Psoas muscle (tissue), 7 donors: ENCODE measurements at regions not wholly inside any gene's neighbourhood (a gene's known extent, or its start where the extent isn't known, plus 50 kb on each side); places are given as distances from the start of the nearest gene placed in this dataset.
"Not testable (repeated sequence)": the region's sequence is repeated elsewhere in the genome, so short reads cannot be mapped to it uniquely, and the experiment has no call there.

Experiments used
- ATAC-seq, 4 donors: fragments of 200-7000 bp; cut with Tn5 transposase; one replicate each; pipeline ENCODE4 v1.9.1; 2020; ENCODE audit warnings: moderate library complexity in 3 of 4, mild to moderate bottlenecking in 2 of 4
- DNase-seq, 2 donors: peaks; one replicate each; pipeline ENCODE4 v3.0.0-alpha.2; 2020
- H3K27ac ChIP-seq: fragments of 200-600 bp; one replicate; pipeline ENCODE4 v1.8.0; 2022
- H3K27me3 ChIP-seq, 3 donors: fragments of 200-600 bp in 1 of 3; one replicate each; pipeline versions ENCODE4 v1.6.1 to v1.8.0; 2013 to 2022; ENCODE audit warnings: low read length in 2 of 3, mild to moderate bottlenecking in 2 of 3, moderate library complexity in 1 of 3; ENCODE audit not compliant: insufficient read depth in 3 of 3
- H3K36me3 ChIP-seq, 2 donors: fragments of 200-600 bp in 1 of 2; one replicate each; pipeline versions ENCODE4 v1.6.1 to v1.8.0; 2013 to 2022; ENCODE audit warnings: low read depth in 1 of 2, mild to moderate bottlenecking in 1 of 2, moderate library complexity in 1 of 2; ENCODE audit not compliant: insufficient read depth in 1 of 2
- H3K4me1 ChIP-seq: fragments of 200-600 bp; one replicate; pipeline ENCODE4 v1.8.0; 2022
- H3K4me3 ChIP-seq: fragments of 200-600 bp; one replicate; pipeline ENCODE4 v1.8.0; 2022; ENCODE audit warnings: mild to moderate bottlenecking
- H3K9me3 ChIP-seq: fragments of 200-600 bp; one replicate; pipeline ENCODE4 v1.8.0; 2022
- WGBS, 3 donors: extraction: QIAGEN DNeasy Blood & Tissue Kit; methylation state at CpG; one replicate each; pipeline versions ENCODE4 v1.1.6 to v1.1.7; 2013; 5-methylcytosine and 5-hydroxymethylcytosine counted together
- intact Hi-C, 2 donors: fragments of 100-400 bp; cut with DNase I; formaldehyde crosslinking; loops; one replicate each; pipeline versions ENCODE4 v1.11.0 to v1.14.2; 2022
- TF ChIP-seq, protein P1 (sequence below): fragments of 200-600 bp; IDR thresholded peaks from one replicate; pipeline ENCODE4 v1.8.0; 2022; ENCODE audit warnings: antibody characterized with exemption
- donor health status: healthy with polysubstance abuse.
- donor health status: DM: no; HTN: no; CAD: no; lungs with moderate emphysema.
- donor health status: Bipolar disorder and iron deficiency.
- donor health status: healthy.
- donor health status: DM: yes; HTN: yes; CAD: no.
- donor health status: DM: no; HTN: no; CAD: no.
- donor health status: DM: yes; HTN: yes; CAD: no.

DNA sequence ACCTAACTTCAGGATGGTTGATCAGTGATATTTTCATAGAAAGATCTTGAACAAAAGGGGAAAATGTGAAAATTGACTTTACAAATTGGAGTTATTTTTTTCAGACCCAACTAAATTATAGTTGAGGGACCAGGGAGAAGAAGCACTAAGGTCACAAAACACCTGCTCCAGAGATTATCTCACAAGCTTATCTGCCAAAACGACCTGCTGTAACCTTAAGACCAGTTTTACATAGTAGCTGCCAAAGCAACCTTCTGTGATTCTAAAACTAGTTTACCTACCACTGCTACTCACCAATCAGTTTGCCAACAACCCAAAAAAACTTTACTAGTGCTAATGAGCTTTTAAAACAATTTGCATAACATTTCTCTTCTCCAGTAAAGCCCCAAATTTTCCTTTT is 972.1 kb downstream of the C4orf33 start:
- Histone ChIP-seq H3K27me3 (no peaks in the 10 kb centered on the region), H3K4me1 (no peaks in the 10 kb centered on the region), H3K9me3 (no peaks in the 10 kb centered on the region), H3K27ac (no peak overlapping the region), H3K4me3 (no peak overlapping the region), H3K36me3 (no peaks in the 10 kb centered on the region)
- ATAC-seq (no peak), DNase-seq (no peak)
- 4 to 20% (median 6%) methylated on average over 1 of the region's 1 CpG for WGBS, 3 donors
- intact Hi-C loops, result no loop called here
- TF ChIP-seq, protein P1, sequence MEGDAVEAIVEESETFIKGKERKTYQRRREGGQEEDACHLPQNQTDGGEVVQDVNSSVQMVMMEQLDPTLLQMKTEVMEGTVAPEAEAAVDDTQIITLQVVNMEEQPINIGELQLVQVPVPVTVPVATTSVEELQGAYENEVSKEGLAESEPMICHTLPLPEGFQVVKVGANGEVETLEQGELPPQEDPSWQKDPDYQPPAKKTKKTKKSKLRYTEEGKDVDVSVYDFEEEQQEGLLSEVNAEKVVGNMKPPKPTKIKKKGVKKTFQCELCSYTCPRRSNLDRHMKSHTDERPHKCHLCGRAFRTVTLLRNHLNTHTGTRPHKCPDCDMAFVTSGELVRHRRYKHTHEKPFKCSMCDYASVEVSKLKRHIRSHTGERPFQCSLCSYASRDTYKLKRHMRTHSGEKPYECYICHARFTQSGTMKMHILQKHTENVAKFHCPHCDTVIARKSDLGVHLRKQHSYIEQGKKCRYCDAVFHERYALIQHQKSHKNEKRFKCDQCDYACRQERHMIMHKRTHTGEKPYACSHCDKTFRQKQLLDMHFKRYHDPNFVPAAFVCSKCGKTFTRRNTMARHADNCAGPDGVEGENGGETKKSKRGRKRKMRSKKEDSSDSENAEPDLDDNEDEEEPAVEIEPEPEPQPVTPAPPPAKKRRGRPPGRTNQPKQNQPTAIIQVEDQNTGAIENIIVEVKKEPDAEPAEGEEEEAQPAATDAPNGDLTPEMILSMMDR, result no peak

DNA sequence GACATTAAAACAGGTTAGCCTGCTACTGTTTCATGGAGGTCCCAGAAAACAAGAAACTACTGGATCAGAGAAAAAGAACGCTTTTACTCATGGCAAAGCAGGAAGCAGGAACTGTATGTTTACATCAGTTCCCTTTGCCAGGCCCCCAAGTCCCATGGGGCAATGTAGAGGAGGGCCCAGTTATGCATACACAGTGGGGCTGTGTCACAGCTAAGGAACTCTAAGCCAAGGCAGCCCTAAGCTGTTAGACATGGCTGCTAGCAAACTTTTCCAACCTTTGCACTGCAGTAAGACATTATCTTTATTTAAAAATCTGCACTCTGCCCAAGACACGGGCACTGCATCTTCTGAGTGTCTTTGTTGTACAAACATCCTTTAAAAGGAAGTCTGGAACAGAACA is 975.8 kb downstream of the C4orf33 start:
- H3K9me3 ChIP-seq, result no peaks in the 10 kb centered on the region
- H3K27ac ChIP-seq, result no peak overlapping the region
- 71 to 73% (median 73%) methylated on average over 2 of the region's 2 CpGs for WGBS, 3 donors
- TF ChIP-seq, protein P1, result no peak
- intact Hi-C loops, result no loop called here
- H3K27me3 ChIP-seq, result no peaks in the 10 kb centered on the region
- H3K36me3 ChIP-seq, result no peaks in the 10 kb centered on the region
- ATAC-seq (no peak), DNase-seq (no peak)
- no peaks in the 10 kb centered on the region for H3K4me1 ChIP-seq
- H3K4me3 ChIP-seq, result no peak overlapping the region

DNA sequence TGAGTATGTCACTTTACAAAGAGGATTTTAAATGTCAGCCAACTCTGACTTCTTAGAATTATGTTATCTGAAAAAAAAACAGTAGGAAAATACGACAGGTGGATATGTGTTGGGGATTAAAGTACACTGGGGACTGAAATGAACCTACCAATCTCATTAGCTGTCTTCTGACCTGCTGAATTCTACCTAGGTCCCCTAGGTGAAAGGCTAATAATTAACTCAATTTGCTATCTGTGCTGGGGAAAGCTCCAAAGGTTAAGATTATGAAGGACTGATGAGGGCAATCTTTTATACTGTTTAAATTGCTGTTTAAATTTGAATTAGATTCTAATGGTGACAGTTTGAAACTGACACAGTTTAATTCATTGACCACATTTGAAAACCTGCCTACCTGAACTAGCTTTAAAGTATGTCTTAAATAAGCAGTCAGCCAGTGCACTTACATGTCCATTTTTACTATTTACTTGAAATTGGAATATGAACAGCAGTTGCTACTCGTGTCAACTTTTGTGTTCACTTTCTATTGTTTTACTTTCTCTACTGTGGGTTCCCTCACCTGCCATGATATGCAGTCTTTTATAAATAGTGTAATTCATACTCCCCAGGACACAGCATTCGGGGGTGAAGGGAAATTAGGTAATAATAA is 977.3 kb downstream of the C4orf33 start:
- intact Hi-C loops, result no loop called here
- H3K4me1 ChIP-seq, result no peaks in the 10 kb centered on the region
- TF ChIP-seq, protein P1, result no peak
- H3K9me3 ChIP-seq, result no peaks in the 10 kb centered on the region
- no peak for ATAC-seq
- H3K36me3 ChIP-seq, result no peaks in the 10 kb centered on the region
- 63 to 71% (median 65%) methylated on average over 3 of the region's 3 CpGs for WGBS, 3 donors
- H3K27ac ChIP-seq, result no peak overlapping the region
- no peak for DNase-seq
- H3K27me3 ChIP-seq, result no peaks in the 10 kb centered on the region
- no peak overlapping the region for H3K4me3 ChIP-seq

DNA sequence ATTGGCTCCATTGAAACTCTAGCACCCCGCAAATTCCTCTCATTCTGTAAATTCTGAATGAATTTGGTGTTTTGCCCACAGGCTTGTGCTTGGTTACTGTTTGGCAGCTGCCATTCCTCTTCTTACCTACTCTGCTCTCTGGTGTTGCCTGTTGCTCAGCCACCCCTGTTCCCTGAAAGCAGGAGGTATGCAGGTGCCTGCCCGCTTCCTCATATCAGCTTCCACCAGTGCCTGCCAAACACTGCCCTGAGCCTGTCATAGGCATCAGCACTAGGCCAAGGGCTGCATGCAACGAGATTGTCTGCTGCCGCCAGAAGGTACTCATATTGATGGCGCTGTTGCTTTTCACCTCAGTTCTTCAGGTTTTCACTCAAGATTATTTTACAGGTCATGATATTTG is 978.1 kb downstream of the C4orf33 start:
- ATAC-seq (no peak), DNase-seq (no peak)
- H3K9me3 ChIP-seq, result no peaks in the 10 kb centered on the region
- H3K4me1 ChIP-seq, result no peaks in the 10 kb centered on the region
- no peak overlapping the region for H3K4me3 ChIP-seq
- no peak overlapping the region for H3K27ac ChIP-seq
- WGBS, 3 donors, result 86% methylated on average over 5 of the region's 5 CpGs
- no peaks in the 10 kb centered on the region for H3K27me3 ChIP-seq
- TF ChIP-seq, protein P1, result no peak
- no peaks in the 10 kb centered on the region for H3K36me3 ChIP-seq
- intact Hi-C loops, result no loop called here

DNA sequence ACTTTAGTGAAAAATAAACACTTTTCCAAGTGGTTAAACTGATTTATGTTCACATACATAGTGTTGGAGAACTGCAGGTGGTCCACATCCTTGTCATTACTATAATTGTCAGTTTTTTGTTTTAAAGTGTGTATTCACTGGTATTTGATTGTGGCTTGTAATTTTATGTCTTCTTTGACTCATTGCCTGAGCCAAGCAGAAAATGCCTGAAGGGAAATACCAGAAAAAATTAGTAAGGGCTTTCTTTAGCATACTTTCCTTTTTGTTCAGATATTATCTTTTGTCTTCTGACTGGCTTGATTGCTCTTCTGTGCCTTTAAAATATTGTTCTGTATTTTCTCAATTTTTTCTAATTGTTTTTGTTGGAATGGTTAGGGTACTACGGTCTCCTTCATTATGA is 981.3 kb downstream of the C4orf33 start:
- TF ChIP-seq, protein P1, result no peak
- WGBS, 3 donors, result 63 to 73% (median 67%) methylated on average over 1 of the region's 1 CpG
- Histone ChIP-seq H3K4me1 (no peaks in the 10 kb centered on the region), H3K9me3 (no peaks in the 10 kb centered on the region), H3K4me3 (no peak overlapping the region), H3K27me3 (no peaks in the 10 kb centered on the region), H3K27ac (no peak overlapping the region), H3K36me3 (no peaks in the 10 kb centered on the region)
- ATAC-seq (no peak), DNase-seq (no peak)
- intact Hi-C loops, result no loop called here

DNA sequence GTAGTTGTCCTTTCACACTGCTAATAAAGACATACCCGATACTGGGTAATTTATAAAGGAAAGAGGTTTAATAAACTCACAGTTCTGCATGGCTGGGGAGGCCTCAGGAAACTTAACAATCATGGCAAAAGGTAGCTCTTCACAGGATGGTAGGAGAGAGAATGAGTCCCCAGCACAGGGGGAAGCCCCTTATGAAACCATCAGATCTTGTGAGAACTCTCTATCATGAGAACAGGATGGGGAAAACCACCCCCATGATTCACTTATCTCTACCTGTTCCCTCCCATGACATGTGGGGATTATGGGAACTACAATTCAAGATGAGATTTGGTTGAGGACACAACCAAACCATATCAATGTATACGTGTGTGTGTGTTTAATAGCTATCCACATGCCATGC is 983.1 kb downstream of the C4orf33 start:
- H3K27me3 ChIP-seq, H3K36me3 ChIP-seq, H3K4me1 ChIP-seq, intact Hi-C loops, H3K4me3 ChIP-seq, H3K27ac ChIP-seq, ATAC-seq, DNase-seq, H3K9me3 ChIP-seq: not testable (repeated sequence)
- 62 to 76% (median 70%) methylated on average over 2 of the region's 2 CpGs for WGBS, 3 donors
